NOMO-1 treated with DMSO at 0.1 percent for 48 hours (cell line): ENCODE measurements at regions not wholly inside any gene's neighbourhood (a gene's known extent, or its start where the extent isn't known, plus 50 kb on each side); places are given as distances from the start of the nearest gene placed in this dataset.
"Not testable (repeated sequence)": the region's sequence is repeated elsewhere in the genome, so short reads cannot be mapped to it uniquely, and the experiment has no call there.

Source experiments
- DNase-seq: peaks from one replicate; lab custom pipeline; 2025; ENCODE audit not compliant: unreplicated experiment; lab: John Stamatoyannopoulos, UW

DNA sequence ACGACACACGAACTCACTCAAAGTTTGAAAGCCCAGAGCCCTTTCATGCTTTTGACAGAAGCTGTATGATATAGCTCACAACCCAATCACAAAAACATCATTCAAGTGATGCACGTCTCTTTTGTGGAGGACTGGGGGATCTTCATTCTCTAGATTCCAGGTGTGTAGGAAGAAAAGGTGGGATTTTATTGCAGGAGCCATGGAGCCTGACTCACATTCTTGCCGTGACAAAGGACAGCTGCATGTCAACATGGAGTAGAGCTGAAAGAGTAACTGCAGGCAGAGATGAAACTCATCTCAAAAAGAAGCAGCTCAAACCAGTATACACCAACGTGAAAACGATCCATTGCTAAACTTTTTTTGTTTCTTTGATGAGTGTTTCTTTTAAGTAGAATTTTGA is 50.9 kb upstream of the PDE1A start:
- DNase-seq = no peak

GRCh38 chr2:182481676-182482075 is 54.8 kb upstream of the PDE1A start:
- no peak for DNase-seq

- DNase-seq = no peak
Measured at GRCh38 chr2:182482511-182482910, 55.7 kb upstream of the PDE1A start.

- DNase-seq = no peak
Measured at GRCh38 chr2:182496596-182496995, 69.8 kb upstream of the PDE1A start.

- no peak for DNase-seq
Measured at GRCh38 chr2:182499706-182500470, 73.1 kb upstream of the PDE1A start.

DNA sequence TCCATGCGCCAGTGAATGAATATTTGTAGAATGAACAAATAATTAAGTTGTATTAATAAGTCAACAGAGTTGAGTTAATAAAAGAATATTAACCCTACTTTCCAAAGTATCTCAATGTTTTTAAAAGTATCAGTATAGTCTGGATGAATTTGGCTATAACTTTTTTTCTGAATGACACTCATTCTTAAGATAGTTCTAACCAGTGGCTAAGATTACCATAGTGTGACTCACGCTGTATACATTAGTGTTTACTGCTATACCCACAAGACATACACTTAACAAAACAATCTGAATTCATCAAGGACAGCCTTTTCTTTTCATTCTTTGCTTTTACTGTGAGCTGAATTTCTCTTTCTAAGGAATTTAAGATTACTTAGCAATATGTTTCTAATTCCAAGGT is 77.0 kb upstream of the PDE1A start:
- no peak for DNase-seq

GRCh38 chr2:182504903-182505302 is 78.1 kb upstream of the PDE1A start:
- DNase-seq = no peak

GRCh38 chr2:182506606-182507005 is 79.8 kb upstream of the PDE1A start:
- no peak for DNase-seq

- DNase-seq = not testable (repeated sequence)
Measured at GRCh38 chr2:182508583-182508982, 81.7 kb upstream of the PDE1A start.

DNA sequence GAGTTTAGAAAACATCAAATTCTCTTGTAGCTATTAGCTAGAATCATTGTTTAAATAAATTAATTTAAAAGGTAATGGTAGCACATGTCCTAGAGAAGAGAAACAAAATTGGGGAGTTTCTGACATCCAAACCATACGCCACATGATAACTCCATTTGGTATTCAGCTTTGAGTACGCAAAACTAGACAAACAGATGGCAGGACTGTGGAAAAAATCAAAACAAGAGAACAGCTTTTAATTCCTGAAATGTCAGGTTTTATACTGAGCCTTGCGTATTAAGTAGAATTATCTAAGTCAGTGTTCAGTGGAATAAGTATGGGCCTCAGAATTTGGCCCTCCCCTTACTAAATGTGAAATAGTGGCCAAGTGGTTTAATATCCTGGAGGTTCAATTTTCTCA is 82.4 kb upstream of the PDE1A start:
- DNase-seq = no peak

GRCh38 chr2:182521453-182522404 is 94.9 kb upstream of the PDE1A start:
- DNase-seq = no peak

DNA sequence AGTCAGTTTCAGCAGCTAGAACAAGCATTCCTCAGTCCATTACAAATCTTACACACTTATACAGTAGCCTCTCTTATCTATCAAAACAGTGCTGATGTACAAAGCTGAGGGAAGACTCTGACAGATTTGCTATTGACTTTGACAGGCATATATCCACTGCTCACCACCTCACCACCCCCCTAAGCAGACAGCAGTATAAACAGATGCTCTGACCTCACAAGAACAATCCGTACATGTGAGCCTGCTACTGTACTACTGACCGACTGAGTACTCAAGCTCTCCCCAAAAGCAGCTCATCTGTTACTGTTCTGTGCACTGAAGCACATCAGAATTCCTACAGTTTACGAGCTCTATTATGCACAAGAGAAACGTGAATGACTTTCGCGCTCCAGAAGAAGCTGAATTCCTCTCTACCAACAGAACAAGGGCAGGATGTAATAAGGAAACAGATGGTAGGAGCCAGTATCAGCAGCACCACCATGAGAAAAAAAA is 95.6 kb upstream of the PDE1A start:
- DNase-seq = no peak

GRCh38 chr2:182522972-182523473 is 96.2 kb upstream of the PDE1A start:
- DNase-seq = no peak

- DNase-seq = no peak
Measured at GRCh38 chr2:182530636-182531035, 103.8 kb upstream of the PDE1A start.

DNA sequence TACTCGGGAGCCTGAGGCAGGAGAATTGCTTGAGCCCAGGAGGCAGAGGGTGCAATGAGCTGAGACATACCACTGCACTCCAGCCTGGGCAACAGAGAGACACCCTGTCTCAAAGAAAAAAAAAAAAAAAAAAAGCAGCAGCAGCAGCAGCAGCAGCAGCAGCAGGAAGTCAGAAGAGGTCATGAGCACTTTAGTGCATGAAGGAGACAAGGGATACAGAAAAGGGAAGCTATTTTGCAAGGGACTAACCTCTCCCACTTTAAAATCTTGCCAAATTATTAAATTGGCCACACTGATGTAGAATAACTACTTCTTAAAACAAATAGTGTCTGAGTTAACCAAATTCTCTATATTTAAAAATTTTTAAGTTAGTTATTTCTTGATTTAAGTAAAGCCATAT is 113.4 kb upstream of the PDE1A start:
- peak; percentile 84 for DNase-seq

DNA sequence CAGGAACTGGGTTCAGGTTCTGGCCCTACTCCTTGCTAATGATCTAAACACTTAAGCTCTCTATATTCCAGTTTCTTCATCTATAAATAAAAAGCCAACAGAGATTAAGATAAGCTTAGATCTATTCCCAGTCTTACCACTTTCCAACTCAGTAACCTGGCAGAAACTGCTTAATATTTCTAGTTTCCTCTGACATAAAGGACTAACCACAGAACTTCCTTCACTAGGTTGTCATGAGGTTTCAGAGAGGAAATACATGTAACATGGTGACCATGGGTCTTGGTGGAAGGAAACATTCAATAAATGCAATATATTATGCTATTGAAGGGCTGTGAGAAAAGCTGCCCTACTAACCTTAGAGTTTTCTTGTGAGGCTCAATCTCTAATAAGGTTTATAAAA is 114.4 kb upstream of the PDE1A start:
- peak; percentile 52 for DNase-seq

- no peak for DNase-seq
Measured at GRCh38 chr2:182542501-182543258, 115.8 kb upstream of the PDE1A start.

GRCh38 chr2:182543741-182544525 is 117.1 kb upstream of the PDE1A start:
- no peak for DNase-seq

DNA sequence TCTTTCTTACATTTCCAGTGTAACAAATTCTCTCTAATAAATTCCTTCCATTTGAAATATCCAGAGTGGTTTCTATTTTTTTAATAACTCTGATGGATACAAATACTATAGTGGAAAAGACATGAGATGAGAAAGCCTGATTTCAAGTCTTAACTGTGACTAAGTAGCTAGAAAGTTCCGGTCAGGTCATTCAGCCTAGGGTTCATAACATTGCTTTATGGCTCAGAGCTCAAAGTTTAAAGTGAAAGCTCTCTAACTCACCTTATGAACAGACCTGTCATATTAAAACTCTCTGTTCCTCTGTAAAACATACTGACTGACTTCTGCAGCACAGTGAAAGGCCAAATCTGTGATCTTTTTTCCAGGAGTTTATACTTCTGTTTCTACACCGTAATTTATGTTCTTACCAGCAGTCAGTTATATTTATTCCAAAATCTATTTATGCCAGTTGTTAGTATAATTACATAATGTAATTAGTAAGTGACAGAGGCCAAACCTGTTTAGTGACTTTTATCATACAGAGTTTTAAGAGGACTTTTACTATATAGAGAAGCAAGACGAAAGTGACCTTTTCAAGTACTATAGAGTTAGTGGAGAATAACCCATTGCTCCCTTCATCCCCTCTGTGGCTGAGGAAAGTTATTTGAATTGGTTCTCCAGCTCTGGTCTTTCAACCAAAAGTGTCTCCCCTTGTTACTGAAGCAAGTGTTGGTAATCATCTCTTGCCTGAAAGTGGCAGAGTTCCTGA is 118.8 kb upstream of the PDE1A start:
- no peak for DNase-seq
